Naive thymus-derived CD4-positive, alpha-beta T cell (primary cell): ENCODE measurements at regions not wholly inside any gene's neighbourhood (a gene's known extent, or its start where the extent isn't known, plus 50 kb on each side); places are given as distances from the start of the nearest gene placed in this dataset.

Source experiments
- ATAC-seq: fragments of 150-1000 bp; cut with Tn5 transposase; 2 replicates; pipeline ENCODE4 v1.10.0; 2021; ENCODE audit warnings: mild to moderate bottlenecking, moderate library complexity
- CTCF ChIA-PET: fragments of 350-600 bp; sonication (Branson Sonifier 250); formaldehyde crosslinking; loops from one replicate; lab custom pipeline; 2021; ENCODE audit warnings: antibody characterized with exemption; lab: Charles Lee
- POLR2A ChIA-PET: fragments of 350-600 bp; sonication (Branson Sonifier 250); formaldehyde crosslinking; loops from one replicate; lab custom pipeline; 2021; ENCODE audit warnings: antibody characterized with exemption, inconsistent platforms; lab: Charles Lee
- DNase-seq, 9 donors: peaks; one replicate each; pipeline versions ENCODE4 v3.0.0 to v3.0.0-alpha.2; 2020 to 2022; ENCODE audit warnings: mixed read lengths in 1 of 9
- H3K27ac ChIP-seq: one replicate; pipeline ENCODE4 v1.7.0; 2013; ENCODE audit warnings: mild to moderate bottlenecking, low read depth, low read length, moderate library complexity
- H3K27me3 ChIP-seq, 2 donors: one replicate each; pipeline ENCODE4 v1.7.0; 2013; ENCODE audit warnings: low read length in 2 of 2, mild to moderate bottlenecking in 2 of 2, moderate library complexity in 2 of 2; ENCODE audit not compliant: control insufficient read depth in 2 of 2, insufficient read depth in 2 of 2
- H3K36me3 ChIP-seq, 3 experiments: 1 replicate in 2 of 3; 2 replicates in 1 of 3; pipeline ENCODE4 v1.7.0; 2013; ENCODE audit warnings: low read length in 3 of 3, mild to moderate bottlenecking in 3 of 3, moderate library complexity in 1 of 3; ENCODE audit not compliant: insufficient read depth in 3 of 3, control insufficient read depth in 2 of 3
- H3K4me1 ChIP-seq, 2 donors: one replicate each; pipeline ENCODE4 v1.7.0; 2013; ENCODE audit warnings: low read length in 2 of 2, mild to moderate bottlenecking in 2 of 2, moderate library complexity in 1 of 2; ENCODE audit not compliant: control insufficient read depth in 2 of 2, insufficient read depth in 2 of 2
- H3K4me3 ChIP-seq: 2 replicates; pipeline ENCODE4 v1.7.0; 2013; ENCODE audit warnings: mild to moderate bottlenecking, low read length
- H3K9me3 ChIP-seq, 3 experiments: 1 replicate in 2 of 3; 2 replicates in 1 of 3; pipeline ENCODE4 v1.7.0; 2013; ENCODE audit warnings: low read length in 3 of 3; ENCODE audit not compliant: control insufficient read depth in 2 of 3
- H3K27ac Mint-ChIP-seq, 9 donors: one replicate each; pipeline ENCODE4 v1.8.0; 2020 to 2022; ENCODE audit warnings: mixed read lengths in 9 of 9, mild to moderate bottlenecking in 8 of 9, moderate library complexity in 5 of 9, inconsistent platforms in 2 of 9
- H3K27me3 Mint-ChIP-seq, 5 donors: one replicate each; pipeline ENCODE4 v1.8.0; 2021 to 2022; ENCODE audit warnings: mixed read lengths in 5 of 5, mild to moderate bottlenecking in 1 of 5
- H3K36me3 Mint-ChIP-seq, 5 donors: one replicate each; pipeline ENCODE4 v1.8.0; 2020 to 2022; ENCODE audit warnings: mixed read lengths in 5 of 5, mild to moderate bottlenecking in 3 of 5, inconsistent platforms in 1 of 5
- H3K4me1 Mint-ChIP-seq, 7 donors: one replicate each; pipeline ENCODE4 v1.8.0; 2020 to 2022; ENCODE audit warnings: mixed read lengths in 7 of 7, mild to moderate bottlenecking in 3 of 7, inconsistent platforms in 1 of 7
- H3K4me3 Mint-ChIP-seq, 10 donors: one replicate each; pipeline ENCODE4 v1.8.0; 2020 to 2022; ENCODE audit warnings: mild to moderate bottlenecking in 10 of 10, mixed read lengths in 10 of 10, moderate library complexity in 6 of 10, inconsistent platforms in 2 of 10
- H3K9me3 Mint-ChIP-seq, 11 donors: one replicate each; pipeline ENCODE4 v1.8.0; 2020 to 2022; ENCODE audit warnings: mixed read lengths in 11 of 11, mild to moderate bottlenecking in 4 of 11, inconsistent platforms in 1 of 11, moderate library complexity in 1 of 11
- intact Hi-C, 2 donors: fragments of 100-400 bp; cut with micrococcal nuclease; formaldehyde crosslinking; loops; one replicate each; pipeline ENCODE4 v1.15.1; 2023

DNA sequence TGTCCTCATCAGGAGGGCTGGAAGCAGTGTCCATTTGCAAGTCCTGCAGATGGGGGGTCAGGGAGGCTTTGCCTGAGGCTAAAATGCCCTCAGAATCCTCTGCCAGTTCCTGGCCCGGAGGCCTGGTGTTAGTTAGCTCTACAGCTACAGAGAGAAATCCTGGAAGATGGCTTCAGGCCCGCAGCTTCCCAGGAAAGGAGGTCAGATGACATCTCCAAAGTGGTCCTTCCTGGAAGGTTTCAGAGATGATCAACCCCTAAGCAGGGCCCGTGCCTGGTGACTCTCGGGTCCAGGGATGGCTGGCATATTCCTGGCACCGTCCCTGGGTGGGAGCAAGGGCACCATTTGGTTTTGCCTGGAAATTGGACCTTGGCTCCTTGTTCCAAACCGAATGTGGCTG lies 959.1 kb downstream of the BRD1 start:
- H3K27ac Mint-ChIP-seq: no peak overlapping the region
- no peaks in the 10 kb centered on the region for H3K27me3 ChIP-seq
- no peak overlapping the region for H3K4me3 Mint-ChIP-seq
- H3K36me3 Mint-ChIP-seq: peaks cover 0 to 4% (median 0%) of the 10 kb centered on the region in 5 donors
- H3K36me3 ChIP-seq: no peaks in the 10 kb centered on the region
- peaks cover 0 to 10% (median 5%) of the 10 kb centered on the region in 11 donors for H3K9me3 Mint-ChIP-seq
- POLR2A ChIA-PET: no interaction called here
- H3K4me1 Mint-ChIP-seq: no peaks in the 10 kb centered on the region
- H3K27me3 Mint-ChIP-seq: peaks cover 0 to 39% (median 18%) of the 10 kb centered on the region in 5 donors
- H3K4me3 ChIP-seq: no peak overlapping the region
- no peak overlapping the region for H3K27ac ChIP-seq
- ATAC-seq (no peak), DNase-seq (no peak)
- no peaks in the 10 kb centered on the region for H3K4me1 ChIP-seq
- H3K9me3 ChIP-seq: no peaks in the 10 kb centered on the region
- CTCF ChIA-PET: no interaction called here
- intact Hi-C loops: no loop called here

DNA sequence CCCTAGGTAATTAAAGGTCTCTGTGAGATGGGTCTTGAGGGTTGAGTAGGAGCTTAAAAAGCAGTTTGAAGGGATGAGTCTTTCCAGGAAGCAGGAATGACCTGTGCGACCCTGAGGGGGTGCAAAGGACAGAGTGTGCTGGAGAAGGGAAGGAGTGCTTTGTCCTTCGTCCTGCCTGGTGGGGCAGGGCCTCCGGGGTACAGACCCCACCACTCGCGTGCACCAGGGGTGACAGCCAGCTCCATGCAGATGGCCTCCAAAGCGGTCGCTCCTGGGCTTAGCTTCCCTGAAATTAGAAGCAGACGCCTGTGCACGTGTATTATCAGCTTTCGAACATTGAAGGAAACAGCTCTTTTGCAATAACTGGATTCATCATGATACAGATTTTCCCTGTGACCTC lies 959.8 kb downstream of the BRD1 start:
- Histone ChIP-seq H3K4me1 (no peaks in the 10 kb centered on the region), H3K36me3 (no peaks in the 10 kb centered on the region), H3K27ac (no peak overlapping the region), H3K4me3 (no peak overlapping the region), H3K27me3 (no peaks in the 10 kb centered on the region), H3K9me3 (no peaks in the 10 kb centered on the region)
- DNase-seq (no peak), ATAC-seq (no peak)
- Mint-ChIP-seq H3K27ac (no peak overlapping the region), H3K4me1 (no peaks in the 10 kb centered on the region), H3K27me3 (peaks cover 0 to 36% (median 18%) of the 10 kb centered on the region in 5 donors), H3K4me3 (no peak overlapping the region), H3K9me3 (peaks cover 0 to 10% (median 5%) of the 10 kb centered on the region in 11 donors), H3K36me3 (peaks cover 0 to 4% (median 0%) of the 10 kb centered on the region in 5 donors)
- intact Hi-C loops: no loop called here
- CTCF ChIA-PET: no interaction called here
- POLR2A ChIA-PET: no interaction called here

DNA sequence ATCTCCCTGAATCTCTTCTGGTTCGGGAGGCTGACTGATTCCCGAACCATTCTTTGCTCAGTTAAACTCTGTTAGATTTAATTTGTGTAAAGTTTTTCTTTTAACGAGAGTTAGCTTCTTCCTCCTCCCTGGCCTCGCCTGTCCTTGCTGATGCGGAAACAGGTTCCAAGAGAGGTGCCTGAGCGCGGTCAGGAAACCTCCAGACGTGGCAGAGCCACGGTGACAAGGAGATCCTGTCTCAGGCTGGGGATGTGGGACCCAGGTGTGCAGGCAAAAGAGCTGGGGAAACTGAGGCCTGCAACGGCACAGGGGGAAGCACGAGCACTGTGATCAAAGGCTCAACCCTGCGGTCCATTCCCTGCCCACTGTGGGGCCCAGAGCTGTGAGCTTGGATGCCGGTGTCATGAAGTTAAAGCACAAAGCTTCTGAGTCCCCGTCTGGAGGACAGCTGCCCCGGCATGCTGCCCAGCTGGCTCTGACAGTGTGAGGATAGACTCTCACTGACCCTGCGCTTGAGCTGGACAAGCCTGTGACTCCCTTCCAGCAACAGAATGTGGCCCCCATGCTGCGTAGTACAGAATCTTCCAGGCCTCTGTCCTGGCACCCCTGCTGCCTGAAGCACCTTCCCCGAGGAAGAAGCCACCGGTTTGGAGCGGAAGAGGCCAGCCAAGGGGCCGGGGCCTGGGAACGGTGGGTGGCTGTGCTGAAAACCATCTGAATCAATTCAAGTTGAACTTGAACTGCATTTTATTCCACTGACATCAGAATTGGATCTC lies 960.6 kb downstream of the BRD1 start:
- Mint-ChIP-seq H3K36me3 (peaks cover 0 to 4% (median 0%) of the 10 kb centered on the region in 5 donors), H3K9me3 (peaks cover 0 to 8% (median 5%) of the 10 kb centered on the region in 11 donors), H3K4me1 (no peaks in the 10 kb centered on the region), H3K27ac (no peak overlapping the region), H3K27me3 (peaks cover 0 to 33% (median 13%) of the 10 kb centered on the region in 5 donors), H3K4me3 (no peak overlapping the region)
- ChIA-PET POLR2A (no interaction called here), CTCF (no interaction called here)
- H3K36me3 ChIP-seq: no peaks in the 10 kb centered on the region
- H3K4me1 ChIP-seq: no peaks in the 10 kb centered on the region
- no peak overlapping the region for H3K27ac ChIP-seq
- DNase-seq: no peak
- no peaks in the 10 kb centered on the region for H3K9me3 ChIP-seq
- ATAC-seq: no peak
- no peaks in the 10 kb centered on the region for H3K27me3 ChIP-seq
- H3K4me3 ChIP-seq: no peak overlapping the region
- intact Hi-C loops: no loop called here

DNA sequence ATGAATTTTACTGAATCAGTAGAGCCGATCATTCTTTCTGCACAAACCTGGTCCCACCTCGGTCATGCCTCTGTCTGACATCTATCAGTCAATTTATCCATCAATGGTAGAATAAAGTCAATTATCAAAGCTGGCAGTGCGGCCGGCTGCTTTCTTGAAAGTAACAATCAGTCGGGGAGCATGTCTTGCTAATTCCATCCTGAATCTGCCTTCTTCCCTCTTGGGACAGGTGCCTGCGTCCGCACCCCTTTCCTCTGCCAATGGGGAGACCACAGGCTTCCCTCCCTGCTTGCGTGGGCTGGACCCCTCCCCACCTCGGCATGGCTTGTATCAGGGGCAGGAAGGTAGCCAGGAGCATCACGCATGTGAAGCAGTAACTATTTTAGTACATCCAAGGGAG lies 962.9 kb downstream of the BRD1 start:
- DNase-seq: no peak
- POLR2A ChIA-PET: interaction anchor here (0.6 kb wide), 1 partner anchor 47 kb away, joined by 5 read pairs; no protein-coding TSS in a partner anchor

DNA sequence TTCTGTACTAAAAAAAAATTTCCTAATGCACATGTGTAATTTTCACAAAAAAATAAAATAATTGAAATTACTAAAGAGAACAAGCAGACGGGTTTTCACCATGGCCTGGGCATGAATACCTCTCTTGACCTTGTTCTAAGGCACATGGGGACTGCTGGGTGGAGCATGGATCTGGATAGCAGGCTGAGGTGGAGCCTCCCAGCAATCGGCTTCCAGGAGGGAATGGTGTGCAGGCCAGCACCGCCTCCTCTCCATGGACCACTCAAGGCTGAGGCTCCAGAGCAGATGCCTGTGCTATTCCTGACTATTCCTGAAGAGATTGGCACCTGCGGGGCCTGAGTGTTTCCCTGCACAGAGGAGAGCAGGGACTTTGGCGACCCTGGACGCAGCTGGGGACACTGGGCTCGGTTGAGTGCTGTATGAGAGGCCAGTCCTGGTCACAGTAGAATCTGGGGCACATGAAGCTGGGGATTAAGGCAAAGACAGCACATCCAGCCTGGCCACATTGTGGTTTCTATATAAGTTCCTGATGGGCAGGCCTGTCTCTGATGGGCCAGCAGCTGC lies 963.6 kb downstream of the BRD1 start:
- intact Hi-C loops: no loop called here
- Mint-ChIP-seq H3K36me3 (no peaks in the 10 kb centered on the region), H3K4me1 (no peaks in the 10 kb centered on the region), H3K9me3 (peaks cover 0 to 2% (median 0%) of the 10 kb centered on the region in 11 donors), H3K4me3 (no peak overlapping the region), H3K27me3 (peaks cover 0 to 31% (median 21%) of the 10 kb centered on the region in 5 donors), H3K27ac (no peak overlapping the region)
- Histone ChIP-seq H3K27ac (no peak overlapping the region), H3K4me1 (no peaks in the 10 kb centered on the region), H3K9me3 (no peaks in the 10 kb centered on the region), H3K4me3 (no peak overlapping the region), H3K36me3 (no peaks in the 10 kb centered on the region), H3K27me3 (no peaks in the 10 kb centered on the region)
- DNase-seq (no peak), ATAC-seq (no peak)
- ChIA-PET POLR2A (no interaction called here), CTCF (no interaction called here)

More for the DNA sequence above, 962.9 kb downstream of the BRD1 start:
- Histone ChIP-seq H3K27me3 (no peaks in the 10 kb centered on the region), H3K4me1 (no peaks in the 10 kb centered on the region), H3K27ac (no peak overlapping the region), H3K9me3 (no peaks in the 10 kb centered on the region), H3K4me3 (no peak overlapping the region), H3K36me3 (no peaks in the 10 kb centered on the region)
- Mint-ChIP-seq H3K27ac (no peak overlapping the region), H3K36me3 (no peaks in the 10 kb centered on the region), H3K9me3 (peaks cover 0 to 2% (median 0%) of the 10 kb centered on the region in 11 donors), H3K4me3 (no peak overlapping the region), H3K4me1 (no peaks in the 10 kb centered on the region), H3K27me3 (peaks cover 0 to 26% (median 14%) of the 10 kb centered on the region in 5 donors)
- no peak for ATAC-seq
- CTCF ChIA-PET: no interaction called here
- intact Hi-C loops: no loop called here

DNA sequence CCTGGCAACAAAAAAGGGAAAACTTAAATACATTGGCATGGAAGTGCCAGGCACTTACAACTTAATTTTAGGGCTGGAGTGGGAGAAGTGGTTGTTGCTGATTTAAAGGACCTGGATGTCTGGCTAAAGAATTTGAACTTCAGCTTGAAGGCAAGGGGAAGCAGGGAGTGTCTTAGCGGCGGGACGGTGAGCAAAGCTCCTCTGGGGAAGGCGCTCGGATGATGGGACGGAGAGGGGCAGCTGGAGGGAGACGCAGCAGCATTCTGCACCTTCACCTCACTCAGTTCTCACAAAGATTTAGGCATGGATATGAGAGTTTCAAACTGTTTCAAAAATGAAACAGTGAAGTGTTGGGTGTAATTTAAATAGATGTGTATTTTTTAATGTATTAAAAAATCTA lies 967.1 kb downstream of the BRD1 start:
- H3K27me3 ChIP-seq: no peaks in the 10 kb centered on the region
- H3K4me1 Mint-ChIP-seq: peaks cover 0 to 1% (median 0%) of the 10 kb centered on the region in 7 donors
- no peak overlapping the region for H3K4me3 Mint-ChIP-seq
- H3K9me3 Mint-ChIP-seq: peaks cover 0 to 5% (median 0%) of the 10 kb centered on the region in 11 donors
- H3K27ac Mint-ChIP-seq: no peak overlapping the region
- no peaks in the 10 kb centered on the region for H3K36me3 Mint-ChIP-seq
- H3K27ac ChIP-seq: no peak overlapping the region
- no peak for ATAC-seq
- POLR2A ChIA-PET: no interaction called here
- CTCF ChIA-PET: interaction anchor here (0.8 kb wide), 1 partner anchor 14 kb away, joined by 3 read pairs; no protein-coding TSS in a partner anchor
- H3K4me1 ChIP-seq: no peaks in the 10 kb centered on the region
- H3K36me3 ChIP-seq: no peaks in the 10 kb centered on the region
- H3K9me3 ChIP-seq: no peaks in the 10 kb centered on the region
- H3K4me3 ChIP-seq: no peak overlapping the region
- no peak for DNase-seq
- intact Hi-C loops: no loop called here
- peaks cover 0 to 49% (median 23%) of the 10 kb centered on the region in 5 donors for H3K27me3 Mint-ChIP-seq
